HG02884 (cell line): ENCODE measurements at regions not wholly inside any gene's neighbourhood (a gene's known extent, or its start where the extent isn't known, plus 50 kb on each side); places are given as distances from the start of the nearest gene placed in this dataset.

Source experiments
- ATAC-seq: cut with Tn5 transposase; IDR thresholded peaks from one replicate; pipeline ENCODE4 v1.9.1; 2021; ENCODE audit warnings: mild to moderate bottlenecking, moderate library complexity; ENCODE audit not compliant: unreplicated experiment

DNA sequence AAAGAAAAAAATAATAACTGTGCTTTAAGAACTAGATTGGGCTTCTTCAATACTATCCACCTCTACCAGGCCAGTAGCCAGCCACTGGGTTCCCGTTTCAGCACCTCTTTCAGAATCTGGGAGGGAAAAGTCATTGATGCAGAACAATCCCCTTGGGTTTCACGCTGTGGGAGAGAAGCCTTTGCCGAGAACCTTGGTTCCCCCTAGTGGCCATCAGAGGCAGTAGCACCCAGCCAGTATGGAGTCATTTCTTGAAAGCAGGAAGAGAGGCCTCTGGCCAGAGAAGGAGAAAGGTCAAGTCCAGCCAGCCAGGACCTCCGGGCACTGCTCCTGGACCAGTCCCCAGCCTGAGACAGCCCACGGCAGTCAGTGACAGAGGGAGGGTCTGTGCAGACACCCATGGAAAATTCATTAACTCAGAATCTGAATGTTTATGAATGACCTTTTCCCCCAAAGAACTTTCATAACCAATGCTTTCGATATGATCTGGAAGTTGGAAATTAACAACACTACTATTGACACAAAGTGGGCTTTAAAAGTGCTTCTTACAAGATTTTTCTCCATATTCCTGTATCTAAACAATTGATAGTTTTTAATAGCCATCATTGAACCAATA lies 51.2 kb upstream of the CDH5 start:
- ATAC-seq, result peak; percentile 96

DNA sequence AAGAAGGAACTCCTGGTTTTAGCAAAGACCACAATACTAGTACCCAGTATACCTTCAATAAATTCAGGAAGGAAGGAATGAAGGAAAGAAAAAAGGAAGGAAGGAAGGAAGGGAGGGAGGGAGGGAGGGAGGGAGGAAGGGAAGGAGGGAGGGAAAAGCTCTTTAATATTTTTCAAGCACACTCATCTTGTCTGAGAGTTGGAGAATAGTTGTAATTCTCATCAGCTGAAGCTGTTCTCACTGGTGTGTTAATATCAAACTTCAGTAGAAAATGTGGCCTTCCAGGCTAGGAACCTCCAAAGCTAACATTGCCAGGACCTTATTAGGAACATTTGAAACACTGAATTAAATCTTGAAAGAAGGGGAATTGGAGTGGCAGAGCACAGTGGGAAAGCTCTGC lies 55.2 kb upstream of the CDH5 start:
- no peak for ATAC-seq

DNA sequence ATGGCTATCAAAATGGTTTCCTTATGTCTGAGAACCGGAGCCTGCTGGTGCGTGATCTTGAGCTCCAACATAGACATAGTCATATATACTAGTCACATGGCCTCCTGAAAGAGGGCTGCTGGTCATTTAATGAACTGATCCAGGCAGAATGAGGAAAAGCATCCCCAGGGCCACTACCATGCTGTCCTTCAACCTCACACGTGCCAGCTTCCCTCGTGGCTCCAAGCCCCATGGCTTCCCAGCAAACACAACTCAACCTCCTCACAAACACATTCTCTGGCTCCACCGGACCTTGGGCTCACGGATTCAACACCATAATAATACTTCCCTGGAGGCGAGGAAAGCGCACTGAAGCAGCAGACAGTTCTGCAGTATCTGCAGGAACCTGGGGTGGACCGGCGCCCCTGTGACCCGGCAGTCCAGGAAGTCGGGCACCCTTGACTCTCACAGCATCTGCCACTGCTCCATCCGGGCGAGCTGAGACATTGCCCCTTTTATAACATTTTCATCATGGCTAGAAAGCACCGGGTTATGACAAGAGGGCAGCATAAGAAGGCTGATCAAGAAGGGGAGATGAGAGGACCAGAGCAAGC lies 57.2 kb upstream of the CDH5 start:
- no peak for ATAC-seq

DNA sequence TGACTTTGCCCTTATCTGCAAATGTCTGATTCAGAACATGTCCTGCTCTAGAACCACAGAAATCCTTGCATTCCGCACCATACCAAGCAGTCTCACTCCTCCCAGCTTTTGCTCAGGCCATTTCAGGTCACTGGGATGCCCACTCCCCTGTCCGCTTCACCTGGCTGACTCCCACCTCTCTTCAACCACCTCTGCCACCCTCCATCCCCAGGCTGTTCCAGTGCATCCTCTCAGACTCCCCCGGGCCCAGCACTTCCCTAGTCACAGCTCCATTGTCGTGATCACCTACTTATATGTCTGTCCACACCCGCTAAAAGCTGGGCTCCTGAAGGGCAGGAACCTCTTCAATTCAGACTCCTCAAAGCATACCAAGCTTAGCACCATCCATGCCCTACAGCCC lies 58.4 kb upstream of the CDH5 start:
- no peak for ATAC-seq

DNA sequence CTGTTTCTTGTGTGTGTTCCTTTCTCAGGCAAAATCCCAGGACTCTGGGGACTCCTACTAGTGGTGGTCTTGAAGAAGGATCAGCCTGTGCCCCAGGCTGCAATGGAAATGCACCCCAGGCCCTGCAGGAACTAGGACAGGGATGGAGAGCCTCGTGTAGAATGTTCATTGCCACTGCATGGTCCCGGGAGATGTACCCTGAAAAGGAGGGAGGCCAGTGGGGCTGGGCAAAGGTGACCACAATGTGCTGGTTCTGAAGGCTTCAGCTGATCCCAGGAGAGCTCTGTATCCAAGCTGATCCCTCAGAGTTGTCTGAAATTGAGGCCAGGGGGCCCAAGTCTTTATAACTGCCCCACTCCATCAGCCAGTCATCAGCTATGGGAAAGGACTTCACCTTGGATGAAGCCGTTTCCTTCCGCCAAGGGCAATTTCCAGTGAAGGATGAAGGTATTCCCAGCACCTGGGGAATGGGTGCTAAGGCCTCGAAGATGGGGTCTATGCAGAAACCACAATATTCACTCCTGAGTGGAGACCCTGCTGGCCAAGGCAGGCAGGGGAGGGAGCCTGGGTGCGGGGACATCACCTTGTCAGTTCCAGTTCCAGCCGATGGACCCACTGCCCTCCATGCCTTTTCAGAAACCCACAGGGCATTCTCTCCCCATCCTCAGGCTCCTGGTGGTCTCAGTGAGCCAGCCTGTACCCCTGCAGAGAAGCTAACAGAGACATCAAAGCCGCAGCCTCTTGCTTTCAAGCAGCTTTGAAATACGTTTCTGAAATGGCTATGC lies 59.9 kb upstream of the CDH5 start:
- no peak for ATAC-seq

DNA sequence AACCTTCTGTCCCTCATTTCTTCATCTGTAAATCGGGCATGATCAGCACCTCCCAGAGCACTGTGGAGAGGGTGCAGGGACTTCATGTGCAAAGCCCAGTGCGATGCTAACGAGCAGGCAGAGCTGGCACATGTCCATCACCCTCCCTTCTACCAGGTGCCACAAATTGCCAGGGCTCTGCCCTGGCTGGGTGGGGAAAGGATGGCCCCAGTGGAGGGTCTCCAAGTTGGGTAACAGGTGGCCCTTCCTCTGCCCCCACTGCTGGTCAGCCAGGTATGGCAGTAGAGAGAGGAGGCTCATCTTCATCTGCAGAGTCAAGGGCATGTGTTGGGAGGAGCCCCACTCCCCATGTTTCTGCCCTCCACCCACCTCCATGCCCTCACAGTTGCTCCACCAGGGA lies 61.5 kb upstream of the CDH5 start:
- ATAC-seq, result no peak

DNA sequence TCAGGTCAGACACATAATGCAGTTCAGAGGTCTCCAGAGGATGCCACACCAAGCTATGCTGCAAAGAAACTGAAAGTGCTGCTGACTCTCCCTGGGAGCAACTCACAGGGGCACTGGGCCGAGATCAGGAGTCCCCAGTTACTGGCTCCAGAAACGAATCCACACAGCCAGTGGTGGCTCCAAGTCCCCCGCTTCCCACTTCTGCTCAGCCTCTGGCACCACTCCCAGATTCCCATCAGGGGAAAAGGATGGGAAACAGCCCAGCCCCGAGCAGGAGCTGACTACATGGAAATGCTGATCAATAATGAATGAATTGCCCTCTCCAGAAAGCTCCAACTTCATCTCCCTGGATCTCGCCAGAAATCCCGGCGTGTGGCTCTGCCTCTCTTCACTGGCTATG lies 62.3 kb upstream of the CDH5 start:
- no peak for ATAC-seq

DNA sequence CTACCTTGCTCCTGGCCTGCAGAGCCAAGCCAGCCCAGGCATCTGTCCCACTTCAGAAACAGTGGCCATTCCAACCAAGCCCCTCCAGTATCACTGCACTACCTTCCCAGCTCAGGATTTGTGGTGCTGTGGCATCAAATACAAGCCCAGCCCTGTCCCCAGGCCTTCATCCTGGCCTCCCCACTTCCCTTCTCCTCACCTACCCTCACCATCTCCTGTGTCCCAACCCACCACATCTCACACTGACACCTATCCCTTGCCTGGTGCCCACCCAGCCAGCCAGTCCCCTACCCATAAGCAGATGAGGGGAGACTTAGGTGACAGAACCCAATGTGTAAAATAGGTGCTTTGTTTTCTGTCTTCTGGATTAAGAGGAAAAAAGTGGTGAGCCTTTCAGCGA lies 66.0 kb upstream of the CDH5 start:
- no peak for ATAC-seq

DNA sequence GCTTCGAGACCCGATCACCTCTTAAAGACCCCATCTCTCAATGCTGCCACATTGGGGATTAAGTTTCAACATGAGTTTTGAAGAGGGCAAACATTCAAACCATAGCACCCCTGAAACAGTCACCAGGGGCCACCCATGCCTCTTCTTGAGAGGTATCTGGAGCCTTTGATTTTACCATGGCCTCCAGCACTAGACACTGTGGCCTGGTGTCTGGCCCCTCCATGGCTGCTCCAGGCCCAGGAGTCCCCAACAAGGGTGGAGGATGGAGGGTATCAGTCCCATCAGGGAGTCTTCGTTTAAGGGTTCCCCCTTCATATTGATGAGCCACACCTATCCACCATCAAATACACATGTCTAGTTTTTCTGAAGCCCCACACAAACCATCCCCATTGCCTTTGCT lies 66.5 kb upstream of the CDH5 start:
- ATAC-seq, result no peak

DNA sequence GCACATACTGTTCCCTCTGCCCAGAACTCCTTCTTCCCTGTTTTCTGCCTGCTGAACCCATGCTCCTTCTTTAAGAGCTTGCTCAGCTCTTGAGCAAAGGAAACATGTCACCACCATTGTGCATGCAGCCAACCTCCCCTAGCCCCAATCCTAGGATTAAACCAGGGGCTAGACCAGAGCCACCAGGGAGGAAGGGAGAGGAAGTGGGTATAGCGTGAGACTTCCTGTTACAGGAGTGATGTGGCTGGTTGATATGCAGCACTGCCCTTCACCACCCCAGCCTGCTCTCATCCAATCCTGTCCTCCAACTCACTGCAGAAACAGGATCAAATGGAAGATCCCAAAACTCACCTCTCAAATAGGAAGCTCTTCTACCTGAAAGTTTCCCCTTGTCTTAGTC lies 67.1 kb upstream of the CDH5 start:
- no peak for ATAC-seq

DNA sequence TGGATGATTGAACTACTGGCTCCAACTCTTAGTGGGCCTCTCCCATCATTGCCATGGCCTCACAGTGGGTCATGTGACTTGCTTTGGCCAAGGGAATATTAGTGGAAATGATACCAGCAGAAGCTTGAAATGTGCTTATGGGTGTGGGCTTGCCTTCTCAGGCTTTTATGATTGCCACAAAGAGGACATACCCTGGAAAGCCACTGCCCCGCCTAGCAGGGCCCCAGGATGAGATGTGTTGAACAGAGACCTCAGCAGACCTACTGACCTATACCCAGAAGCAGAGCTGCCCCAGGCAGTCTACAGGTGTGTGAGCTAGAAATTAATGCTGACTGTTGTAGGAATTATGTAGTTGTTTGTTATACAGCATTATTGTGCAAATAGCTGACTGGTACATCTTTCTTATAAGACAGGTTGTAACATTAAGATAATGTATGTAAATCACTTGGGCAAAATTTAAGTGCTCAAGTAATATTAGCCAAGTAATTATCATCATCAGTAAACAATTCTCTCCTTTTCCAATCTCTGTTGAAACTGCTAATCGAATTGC lies 67.8 kb upstream of the CDH5 start:
- ATAC-seq, result no peak

DNA sequence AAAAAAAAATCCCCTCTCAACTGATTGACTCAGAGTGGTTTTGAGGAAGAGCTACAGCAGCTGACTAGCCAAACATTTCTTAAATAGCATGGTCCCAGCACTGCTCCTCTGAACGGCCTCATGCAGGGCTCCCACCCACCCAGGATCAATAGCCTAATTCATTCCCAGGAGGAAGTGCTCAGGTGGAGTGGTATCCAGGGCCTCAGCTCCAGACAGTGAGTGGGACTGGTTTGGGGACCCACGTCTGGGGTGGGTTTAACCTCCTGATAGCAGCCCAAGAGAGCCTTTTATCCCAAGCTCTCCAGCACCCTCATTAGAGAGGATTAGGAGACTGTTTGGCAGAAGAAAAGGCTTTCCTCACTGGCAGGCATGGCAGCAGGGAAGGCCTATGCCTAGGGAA lies 68.5 kb upstream of the CDH5 start:
- no peak for ATAC-seq

DNA sequence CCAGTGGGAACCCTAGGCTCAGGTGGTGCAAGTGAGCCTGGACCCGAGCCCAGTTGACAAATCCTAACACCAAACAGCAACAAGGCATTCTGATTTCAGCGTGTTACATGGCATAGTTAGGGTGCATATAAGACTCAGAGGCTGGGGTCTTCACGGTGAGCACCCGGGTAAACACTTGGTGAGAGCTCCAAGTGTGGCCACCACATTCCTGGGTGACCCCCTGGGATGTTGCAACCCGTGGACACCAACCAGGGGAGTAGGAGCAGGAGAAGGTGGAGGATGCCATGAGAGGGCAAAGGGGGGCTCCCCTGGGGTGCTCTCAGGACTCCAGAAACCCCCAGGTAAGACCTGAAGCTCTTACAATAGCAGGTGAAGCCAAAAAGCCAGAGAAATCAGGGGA lies 69.9 kb upstream of the CDH5 start:
- no peak for ATAC-seq

DNA sequence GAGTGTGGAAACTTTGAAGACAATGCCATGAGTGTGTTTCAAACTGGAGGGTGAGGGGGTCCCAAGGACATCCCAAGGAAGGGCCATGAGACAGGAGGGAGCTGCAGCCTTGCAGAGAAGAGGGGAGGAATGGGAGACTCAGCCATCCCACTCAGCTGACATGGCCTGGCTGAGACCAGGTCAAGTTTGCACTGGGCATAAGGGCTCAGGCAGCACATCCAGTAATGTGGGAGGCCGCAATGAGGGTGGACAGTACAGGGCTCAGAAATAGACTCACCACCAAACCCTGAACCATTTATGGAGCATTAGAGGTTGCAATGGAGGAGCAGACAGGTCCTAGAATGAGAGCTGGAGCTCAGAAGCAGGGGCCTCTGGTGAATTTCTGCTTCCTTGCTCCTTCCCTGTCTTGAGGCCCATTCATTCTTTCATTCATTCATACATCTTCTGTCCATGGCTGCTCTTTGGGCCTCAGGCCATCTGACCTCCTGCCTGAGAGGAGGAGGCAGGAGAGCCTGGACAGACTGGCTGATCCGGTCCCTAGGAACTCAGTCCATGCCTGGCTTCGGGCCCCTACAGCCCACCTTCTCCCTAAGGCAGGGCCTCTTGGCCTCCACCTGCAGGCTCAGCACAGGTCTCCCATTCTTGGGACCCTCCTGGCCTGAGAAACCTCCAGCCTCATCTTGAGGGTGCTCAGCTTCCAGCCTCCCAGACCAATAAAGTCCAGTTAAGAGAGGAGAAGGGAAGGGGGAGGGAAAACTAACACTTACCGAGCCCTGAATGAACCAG lies 70.5 kb upstream of the CDH5 start:
- no peak for ATAC-seq

DNA sequence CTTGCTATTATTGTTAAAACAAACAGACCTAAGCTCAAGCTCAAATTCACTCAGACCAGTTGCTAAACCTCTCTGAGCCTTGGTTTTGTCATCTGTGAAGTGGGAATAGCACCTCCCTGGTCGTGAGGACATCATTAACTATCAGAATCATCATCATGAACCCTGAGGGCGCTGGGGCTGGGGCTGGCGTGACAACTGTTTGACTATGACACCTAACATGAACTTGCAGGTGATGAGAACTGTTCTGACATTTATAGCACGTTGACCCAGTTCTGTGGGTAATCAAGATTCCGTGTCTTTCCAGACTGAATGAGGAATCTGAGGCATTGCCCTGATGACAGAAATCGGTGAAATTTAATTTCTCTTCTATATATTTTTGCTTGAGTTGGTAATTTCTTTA lies 71.3 kb upstream of the CDH5 start:
- ATAC-seq, result no peak

DNA sequence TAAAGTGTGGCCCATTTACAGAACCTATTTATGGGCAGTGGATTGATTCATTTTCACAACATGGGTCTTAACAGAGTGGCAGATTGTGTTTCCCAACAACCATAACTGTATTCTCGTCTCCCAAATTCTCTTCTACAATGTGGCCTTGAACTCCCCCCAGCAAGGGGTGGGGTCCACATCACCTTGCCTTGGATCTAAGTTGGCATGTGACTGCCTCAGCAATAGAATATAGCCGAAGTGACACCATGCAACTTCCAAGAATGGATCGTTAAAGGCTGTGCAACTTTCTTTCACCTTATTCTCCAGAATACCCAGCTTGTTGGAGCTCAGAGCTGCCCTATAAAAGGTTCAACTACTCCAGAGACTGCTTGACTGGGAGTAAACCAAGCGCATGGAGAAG lies 72.0 kb upstream of the CDH5 start:
- ATAC-seq, result no peak

DNA sequence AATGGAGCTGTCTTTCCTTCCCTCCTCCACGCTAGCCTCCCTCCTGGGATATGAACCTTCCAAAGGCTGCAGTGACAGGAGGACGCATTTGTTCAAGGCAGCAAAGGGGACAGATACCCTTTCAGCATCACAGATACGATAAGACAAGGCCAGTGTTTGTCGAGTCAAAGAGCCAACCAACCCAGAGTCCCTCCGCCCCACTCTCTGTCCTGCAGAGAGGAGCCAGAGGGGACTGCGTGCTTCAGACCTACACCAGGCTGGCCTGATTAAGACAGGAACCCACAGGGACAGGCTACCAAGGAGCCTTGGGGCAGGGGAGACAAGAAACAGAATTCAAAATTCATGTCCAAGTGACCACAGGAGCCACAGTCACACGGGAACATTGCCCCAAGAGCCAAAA lies 72.6 kb upstream of the CDH5 start:
- no peak for ATAC-seq

DNA sequence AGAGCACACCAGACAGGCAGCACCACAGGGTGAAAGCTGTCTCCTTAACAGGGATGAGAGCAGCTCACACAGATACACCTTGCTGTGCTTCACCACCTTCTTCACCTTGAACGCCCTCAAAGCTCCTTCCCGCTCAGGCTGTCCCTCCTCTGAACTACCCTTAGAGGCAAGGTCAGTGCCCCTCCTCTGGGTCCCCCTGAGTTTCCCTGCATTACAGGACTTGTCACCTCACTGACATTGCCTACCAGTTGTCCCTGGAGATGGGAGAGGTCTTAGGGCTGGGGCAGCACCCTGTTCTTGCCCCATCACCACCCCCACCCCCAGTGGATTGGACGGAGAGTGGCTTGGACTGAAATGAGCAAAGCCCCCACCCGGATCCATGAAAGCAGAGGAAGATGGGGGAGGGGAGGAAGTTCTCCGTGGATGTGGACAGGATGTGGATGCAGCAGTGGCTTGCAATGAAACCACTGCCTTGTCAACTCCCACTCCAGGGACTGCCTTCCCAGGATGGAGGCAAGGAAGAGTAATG lies 73.2 kb upstream of the CDH5 start:
- ATAC-seq, result no peak

DNA sequence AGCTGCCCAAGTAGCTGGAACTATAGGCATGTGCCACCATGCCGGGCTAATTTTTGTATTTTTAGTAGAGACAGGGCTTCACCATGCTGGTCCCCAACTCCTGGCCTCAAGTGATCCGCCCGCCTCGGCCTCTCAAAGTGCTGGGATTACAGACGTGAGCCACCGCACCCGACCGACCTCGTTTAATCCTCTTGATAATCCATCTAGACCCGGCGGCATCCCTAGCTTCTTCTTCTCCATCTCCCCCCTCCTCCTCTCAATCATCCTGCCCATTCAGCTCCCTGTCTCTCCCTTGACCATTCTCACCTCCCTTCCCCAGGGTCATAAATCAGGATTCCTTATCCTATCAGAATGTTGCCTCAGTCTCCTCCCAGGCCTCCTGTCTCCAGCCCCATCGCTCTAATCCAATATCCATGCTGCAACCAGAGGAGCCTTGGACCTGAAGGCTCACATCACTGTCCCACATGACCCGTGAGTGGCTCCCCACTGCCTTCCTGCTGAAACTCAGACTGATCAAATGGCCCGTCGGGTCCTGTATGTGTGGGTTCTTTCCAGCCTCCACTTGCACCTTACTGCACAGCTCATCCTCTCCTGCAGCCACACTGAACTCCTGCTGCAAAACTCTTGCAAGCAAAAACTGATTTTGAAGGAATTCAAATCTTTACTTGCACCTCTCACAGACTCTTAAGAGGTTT lies 74.1 kb upstream of the CDH5 start:
- no peak for ATAC-seq

DNA sequence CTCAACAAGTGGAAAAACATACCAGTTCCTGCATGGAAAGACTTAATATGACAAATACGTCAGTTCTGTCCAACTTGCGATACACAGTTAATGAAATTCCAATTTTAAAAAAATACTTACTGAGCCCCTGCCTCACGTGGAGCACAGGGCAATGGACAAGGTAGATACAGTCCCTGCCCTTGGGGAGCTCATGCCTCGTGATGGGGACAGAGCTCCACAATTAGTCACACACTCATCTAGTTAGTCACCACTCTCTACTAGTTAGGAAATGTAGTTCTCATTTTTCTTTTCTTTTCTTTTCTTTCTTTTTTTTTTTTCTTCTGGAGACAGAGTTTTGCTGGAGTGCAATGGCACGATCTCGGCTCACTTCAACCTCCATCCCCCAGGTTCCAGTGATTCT lies 74.7 kb upstream of the CDH5 start:
- no peak for ATAC-seq

DNA sequence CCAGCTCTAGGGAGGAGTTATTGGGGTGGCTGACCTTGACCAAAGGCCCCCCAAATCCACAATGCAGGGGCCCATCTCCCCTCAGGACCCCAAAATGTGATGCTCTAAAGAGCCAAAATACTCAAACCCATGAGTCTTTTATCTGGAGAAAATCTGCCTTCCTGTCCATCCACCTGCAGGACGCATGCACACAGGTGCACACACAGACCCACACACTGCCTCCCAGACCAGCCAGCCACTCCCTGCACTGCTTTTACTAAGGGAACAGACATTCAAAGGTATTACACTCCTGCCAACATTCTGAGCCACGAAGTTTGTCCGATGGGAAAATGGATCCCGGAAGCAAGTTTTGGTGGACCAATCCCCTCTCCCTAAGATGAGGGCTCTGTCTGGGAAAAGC lies 76.1 kb upstream of the CDH5 start:
- no peak for ATAC-seq
